ENCODE measurements at regions not wholly inside any gene's neighbourhood (a gene's known extent, or its start where the extent isn't known, plus 50 kb on each side); places are given as distances from the start of the nearest gene placed in this dataset.

DNA sequence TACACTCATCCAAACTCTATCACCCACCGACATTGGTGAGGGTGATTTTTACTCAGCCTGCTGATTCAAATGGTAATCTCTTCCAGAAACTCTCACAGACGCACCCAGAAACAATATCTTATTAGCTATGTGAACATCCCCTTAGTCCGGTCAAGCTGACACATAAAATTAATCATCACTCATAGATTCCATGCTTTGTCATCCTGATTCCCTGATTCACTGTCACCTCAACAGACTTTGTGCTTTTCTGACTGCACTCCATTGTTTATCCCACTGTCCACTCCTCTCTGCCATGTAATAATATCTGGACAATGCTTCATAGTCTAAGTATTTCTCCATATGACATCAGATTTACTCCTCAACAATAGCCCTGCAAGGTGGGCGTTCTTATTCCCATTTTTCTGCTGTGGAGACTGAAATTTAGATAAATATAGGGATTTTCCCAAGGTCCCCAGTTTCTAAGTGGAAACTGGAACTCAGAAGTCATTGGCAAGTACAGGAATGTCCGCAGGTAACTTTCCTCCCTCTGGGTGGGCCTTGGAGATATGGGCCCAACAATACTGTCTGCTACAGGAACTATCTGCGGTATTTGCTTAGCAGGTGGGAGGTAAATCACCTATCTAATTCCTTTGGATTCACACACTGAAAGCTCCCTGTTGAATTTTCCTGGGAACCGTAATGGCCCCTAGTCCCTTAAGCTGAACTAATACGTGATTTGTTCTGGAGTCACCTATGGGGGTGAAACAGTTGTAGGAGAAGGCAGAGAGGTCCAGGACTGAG is 228.6 kb upstream of the BCOR start:
- H3K4me3 ChIP-seq (ENCODE audit: low read length), result no peak overlapping the region
- no peak for DNase-seq (ENCODE audit: low read depth)
- TF ChIP-seq CTCF (conservative IDR thresholded peaks at IDR 0.05; ENCODE audit: low read length), result no peak

DNA sequence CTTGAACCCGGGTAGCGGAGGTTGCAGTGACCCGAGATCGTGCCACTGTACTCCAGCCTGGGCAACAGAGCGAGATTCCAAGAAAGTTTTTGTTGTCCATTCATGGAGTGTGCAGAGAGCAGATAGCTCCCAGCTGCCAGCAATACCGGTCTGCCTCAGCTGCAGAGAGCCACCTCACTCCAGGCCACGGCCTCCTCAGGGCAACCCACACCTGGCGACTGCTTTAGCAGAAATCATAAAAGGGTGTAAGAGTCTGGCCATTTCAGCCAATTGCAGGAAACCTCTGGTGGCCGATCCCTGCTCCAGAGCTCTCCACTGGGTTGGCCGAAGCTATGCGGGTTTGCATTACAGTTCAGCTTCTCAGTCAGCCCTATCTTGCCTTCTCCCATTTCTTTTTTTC is 227.4 kb upstream of the BCOR start:
- H3K4me3 ChIP-seq (ENCODE audit: low read length), result no peak overlapping the region
- no peak for DNase-seq (ENCODE audit: low read depth)
- TF ChIP-seq CTCF (conservative IDR thresholded peaks at IDR 0.05; ENCODE audit: low read length), result no peak

GRCh38 chrX:40323977-40324376 is 226.2 kb upstream of the BCOR start:
- no peak for DNase-seq (ENCODE audit: low read depth)
- no peak overlapping the region for H3K4me3 ChIP-seq (ENCODE audit: low read length)
- TF ChIP-seq CTCF (conservative IDR thresholded peaks at IDR 0.05; ENCODE audit: low read length), result no peak

DNA sequence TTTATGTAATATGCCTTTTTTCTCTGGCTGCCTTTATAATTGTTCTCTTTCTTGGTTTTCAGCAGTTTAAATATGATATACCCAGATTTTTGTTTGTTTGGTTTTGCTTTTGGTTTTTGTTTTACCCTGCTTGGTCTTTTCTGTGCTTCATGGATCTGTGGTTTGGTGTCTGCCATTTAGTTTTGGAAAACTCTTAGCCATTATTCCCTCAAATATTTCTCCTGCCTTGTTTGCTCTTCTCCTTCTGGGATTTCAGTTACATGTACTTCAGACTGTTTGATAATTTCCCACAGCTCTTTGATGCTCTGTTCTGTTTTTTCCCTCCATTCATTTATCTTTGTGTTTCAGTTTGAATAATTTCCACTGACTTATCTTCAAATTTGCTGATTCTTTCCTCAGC is 223.1 kb upstream of the BCOR start:
- H3K4me3 ChIP-seq (ENCODE audit: low read length), result no peak overlapping the region
- no peak for DNase-seq (ENCODE audit: low read depth)

DNA sequence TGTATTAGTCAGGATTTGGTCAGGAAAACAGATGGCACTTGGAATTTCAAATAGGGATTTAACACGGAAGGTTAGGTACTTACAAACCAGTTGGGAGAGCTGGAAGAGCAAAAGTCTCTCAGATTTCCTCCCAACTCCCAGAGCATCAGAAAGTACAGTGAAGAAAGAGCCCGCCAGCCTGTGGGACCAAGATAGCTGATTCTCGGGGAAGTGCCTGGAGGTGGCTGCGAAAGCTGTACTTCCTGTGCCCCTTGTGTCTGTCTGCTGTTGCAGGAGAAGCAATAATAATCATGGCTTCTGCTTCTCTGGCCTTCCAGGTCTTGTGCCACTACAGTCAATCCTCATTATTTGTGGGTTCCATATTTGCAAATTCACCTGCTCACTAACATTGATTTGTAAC is 221.0 kb upstream of the BCOR start:
- DNase-seq (ENCODE audit: low read depth), result no peak
- TF ChIP-seq CTCF (conservative IDR thresholded peaks at IDR 0.05; ENCODE audit: low read length), result no peak
- H3K4me3 ChIP-seq (ENCODE audit: low read length), result no peak overlapping the region

More for the DNA sequence above, 223.1 kb upstream of the BCOR start:
- TF ChIP-seq CTCF (conservative IDR thresholded peaks at IDR 0.05; ENCODE audit: low read length), result no peak

DNA sequence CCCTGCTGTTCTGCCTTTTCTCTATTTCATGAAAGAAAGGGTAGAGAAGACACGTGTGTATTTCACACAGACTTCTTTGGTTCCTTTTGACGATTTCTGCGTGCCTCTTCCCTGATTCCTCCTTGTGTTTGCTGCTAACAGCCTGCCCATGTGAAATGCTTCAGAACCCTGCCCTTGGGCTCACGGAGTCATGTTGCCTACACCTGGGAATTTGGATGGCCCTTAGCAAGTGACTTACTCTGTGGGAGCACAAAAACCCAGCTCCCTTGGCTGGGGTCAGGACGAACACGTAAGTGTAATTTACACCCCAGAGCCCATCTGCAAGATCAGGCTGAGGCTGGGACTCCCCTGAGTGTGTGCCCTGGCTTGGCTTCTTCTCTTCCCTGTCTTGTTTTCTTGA is 220.3 kb upstream of the BCOR start:
- no peak for DNase-seq (ENCODE audit: low read depth)
- no peak for TF ChIP-seq CTCF (conservative IDR thresholded peaks at IDR 0.05; ENCODE audit: low read length)
- no peak overlapping the region for H3K4me3 ChIP-seq (ENCODE audit: low read length)

DNA sequence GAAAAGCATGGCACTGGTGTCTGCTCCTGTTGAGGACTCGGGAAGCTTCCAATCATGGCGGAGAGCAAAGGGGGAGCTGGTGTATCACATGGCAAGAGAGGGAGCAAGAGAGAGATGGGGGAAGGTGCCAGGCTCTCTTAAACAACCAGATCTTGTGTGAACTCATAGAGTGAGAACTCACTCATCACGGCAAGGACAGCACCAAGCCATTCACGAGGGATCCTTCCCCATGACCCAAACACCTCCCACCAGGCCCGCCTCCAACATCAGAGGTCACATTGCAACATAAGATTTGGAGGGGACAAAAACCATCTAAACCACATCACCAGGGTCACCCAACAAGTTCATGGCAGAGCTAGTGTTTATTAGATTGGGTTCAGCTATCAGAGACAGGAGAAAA is 218.7 kb upstream of the BCOR start:
- no peak for TF ChIP-seq CTCF (conservative IDR thresholded peaks at IDR 0.05; ENCODE audit: low read length)
- DNase-seq (ENCODE audit: low read depth), result no peak
- no peak overlapping the region for H3K4me3 ChIP-seq (ENCODE audit: low read length)

All from AG10803 (cell line).